GM23248 (cell line): ENCODE measurements at regions not wholly inside any gene's neighbourhood (a gene's known extent, or its start where the extent isn't known, plus 50 kb on each side); places are given as distances from the start of the nearest gene placed in this dataset.

Experiments used
- DNase-seq: peaks from one replicate; pipeline ENCODE4 v3.0.0-alpha.2; 2015
- H2AFZ ChIP-seq: fragments of 200-600 bp; sonication (generic); 2 replicates; pipeline ENCODE4 v1.6.1; 2016; ENCODE audit warnings: antibody characterized with exemption
- H3F3A ChIP-seq: fragments of 200-600 bp; sonication (generic); 2 replicates; pipeline ENCODE4 v1.6.1; 2016; ENCODE audit warnings: mild to moderate bottlenecking, antibody characterized with exemption, mixed run types; ENCODE audit not compliant: insufficient read depth
- H3K27ac ChIP-seq: fragments of 200-600 bp; sonication (generic); 2 replicates; pipeline ENCODE4 v1.5.1; 2016; ENCODE audit warnings: mild to moderate bottlenecking
- H3K27me3 ChIP-seq: fragments of 200-600 bp; sonication (generic); replicated peaks from 2 replicates; pipeline ENCODE4 v1.6.1; 2016; ENCODE audit warnings: mild to moderate bottlenecking; ENCODE audit not compliant: insufficient read depth
- H3K36me3 ChIP-seq: fragments of 200-600 bp; sonication (generic); 2 replicates; pipeline ENCODE4 v1.6.1; 2016; ENCODE audit warnings: low read depth, mild to moderate bottlenecking
- H3K4me1 ChIP-seq: fragments of 200-600 bp; sonication (generic); 2 replicates; pipeline ENCODE4 v1.6.1; 2016; ENCODE audit warnings: mild to moderate bottlenecking; ENCODE audit not compliant: insufficient read depth
- H3K4me2 ChIP-seq: fragments of 200-600 bp; sonication (generic); one replicate; pipeline ENCODE4 v1.6.1; 2016; ENCODE audit warnings: mild to moderate bottlenecking; ENCODE audit not compliant: unreplicated experiment
- H3K4me3 ChIP-seq: fragments of 200-600 bp; sonication (generic); 2 replicates; pipeline ENCODE4 v1.5.1; 2016; ENCODE audit warnings: mild to moderate bottlenecking
- H3K79me2 ChIP-seq: fragments of 200-600 bp; sonication (generic); 2 replicates; pipeline ENCODE4 v1.6.1; 2016; ENCODE audit warnings: mild to moderate bottlenecking; ENCODE audit not compliant: insufficient read depth
- H3K9ac ChIP-seq: fragments of 200-600 bp; sonication (generic); 2 replicates; pipeline ENCODE4 v1.6.1; 2016; ENCODE audit warnings: mild to moderate bottlenecking
- H3K9me2 ChIP-seq: fragments of 200-600 bp; sonication (generic); 2 replicates; pipeline ENCODE4 v1.6.1; 2016; ENCODE audit warnings: mixed run types, mild to moderate bottlenecking, moderate library complexity; ENCODE audit not compliant: insufficient read depth
- H3K9me3 ChIP-seq: fragments of 200-600 bp; sonication (generic); one replicate; pipeline ENCODE4 v1.6.1; 2017; ENCODE audit warnings: low read depth
- H4K20me1 ChIP-seq: fragments of 200-600 bp; sonication (generic); 2 replicates; pipeline ENCODE4 v1.6.0; 2016; ENCODE audit not compliant: insufficient read depth
- EZH2 ChIP-seq: fragments of 200-600 bp; sonication (generic); IDR thresholded peaks from 2 replicates; pipeline ENCODE4 v1.6.1; 2018; ENCODE audit warnings: antibody characterized with exemption, mild to moderate bottlenecking; ENCODE audit not compliant: insufficient read depth, poor library complexity, severe bottlenecking
- EZH2phosphoT487 ChIP-seq: fragments of 200-600 bp; sonication (generic); IDR thresholded peaks from 2 replicates; pipeline ENCODE4 v1.6.1; 2018; ENCODE audit warnings: antibody characterized with exemption, moderate library complexity, mild to moderate bottlenecking, low read depth; ENCODE audit not compliant: insufficient read depth
- WGBS, 2 experiments: methylation state at CpG; one replicate each; pipeline ENCODE4 v1.1.6; 2015 to 2017; ENCODE audit warnings: low lambda C conversion rate in 2 of 2, low coverage in 1 of 2; ENCODE audit errors: missing lambda C conversion rate in 2 of 2; 5-methylcytosine and 5-hydroxymethylcytosine counted together
- in situ Hi-C: fragments of 300-500 bp; cut with MboI; formaldehyde crosslinking; loops from 2 replicates; pipeline ENCODE4 v1.15.0; 2020

DNA sequence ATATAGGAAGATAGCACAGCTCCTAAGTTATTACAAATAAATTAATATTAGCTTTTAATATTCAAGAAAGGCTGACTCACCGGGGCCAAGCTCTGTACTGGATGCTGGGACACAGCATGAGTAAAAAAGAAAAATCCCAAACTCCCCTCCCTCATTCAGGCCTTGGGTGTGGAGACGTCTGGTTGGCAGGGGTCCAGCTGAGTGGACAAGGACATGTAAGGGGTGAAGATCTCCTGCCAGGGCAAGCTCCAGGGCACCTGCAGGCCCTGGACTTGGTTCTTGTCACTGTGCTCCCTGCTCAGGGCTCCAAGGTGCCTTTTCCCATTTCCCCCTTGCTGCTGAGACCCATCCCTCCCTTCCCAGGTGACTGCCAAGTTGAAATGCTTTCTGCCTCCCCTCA, 388.5 kb downstream of the ENC1 start:
- Histone ChIP-seq H3K4me1 (peaks cover 16% of the 10 kb centered on the region), H3K4me3 (no peak overlapping the region), H3K27ac (peak overlapping the region; percentile 85), H3K9me3 (no peaks in the 10 kb centered on the region), H3K9ac (no peak overlapping the region), H3K27me3 (no peaks in the 10 kb centered on the region; the same call in 1 of the 2 replicates), H3K9me2 (no peaks in the 10 kb centered on the region), H3K4me2 (peak overlapping the region; percentile 55), H3K79me2 (no peaks in the 10 kb centered on the region), H3F3A (peaks cover 20% of the 10 kb centered on the region), H3K36me3 (no peaks in the 10 kb centered on the region), H2AFZ (peak overlapping the region; percentile 64), H4K20me1 (no peaks in the 10 kb centered on the region)
- WGBS, 2 experiments, result 50 to 56% methylated on average over 2 of the region's 2 CpGs
- in situ Hi-C loops, result no loop called here
- TF ChIP-seq EZH2phosphoT487 (no peak), EZH2 (no peak)
- no peak for DNase-seq

- Histone ChIP-seq H3K4me2 (peak overlapping the region; percentile 55), H3K4me3 (peak overlapping the region; percentile 36), H3K9me2 (no peaks in the 10 kb centered on the region), H3K9me3 (no peaks in the 10 kb centered on the region), H3K79me2 (no peaks in the 10 kb centered on the region), H3K36me3 (no peaks in the 10 kb centered on the region), H4K20me1 (no peaks in the 10 kb centered on the region), H2AFZ (peak overlapping the region; percentile 64), H3K4me1 (peaks cover 16% of the 10 kb centered on the region), H3K9ac (peak overlapping the region; percentile 64), H3K27me3 (no peaks in the 10 kb centered on the region; the same call in 1 of the 2 replicates), H3F3A (peaks cover 20% of the 10 kb centered on the region), H3K27ac (peak overlapping the region; percentile 85)
- TF ChIP-seq EZH2 (no peak), EZH2phosphoT487 (no peak)
- WGBS, 2 experiments, result 8% methylated on average over 9 of the region's 9 CpGs
- in situ Hi-C loops, result no loop called here
- DNase-seq, result peak; percentile 96
Measured at GRCh38 chr5:74251141-74252035, 389.1 kb downstream of the ENC1 start.

DNA sequence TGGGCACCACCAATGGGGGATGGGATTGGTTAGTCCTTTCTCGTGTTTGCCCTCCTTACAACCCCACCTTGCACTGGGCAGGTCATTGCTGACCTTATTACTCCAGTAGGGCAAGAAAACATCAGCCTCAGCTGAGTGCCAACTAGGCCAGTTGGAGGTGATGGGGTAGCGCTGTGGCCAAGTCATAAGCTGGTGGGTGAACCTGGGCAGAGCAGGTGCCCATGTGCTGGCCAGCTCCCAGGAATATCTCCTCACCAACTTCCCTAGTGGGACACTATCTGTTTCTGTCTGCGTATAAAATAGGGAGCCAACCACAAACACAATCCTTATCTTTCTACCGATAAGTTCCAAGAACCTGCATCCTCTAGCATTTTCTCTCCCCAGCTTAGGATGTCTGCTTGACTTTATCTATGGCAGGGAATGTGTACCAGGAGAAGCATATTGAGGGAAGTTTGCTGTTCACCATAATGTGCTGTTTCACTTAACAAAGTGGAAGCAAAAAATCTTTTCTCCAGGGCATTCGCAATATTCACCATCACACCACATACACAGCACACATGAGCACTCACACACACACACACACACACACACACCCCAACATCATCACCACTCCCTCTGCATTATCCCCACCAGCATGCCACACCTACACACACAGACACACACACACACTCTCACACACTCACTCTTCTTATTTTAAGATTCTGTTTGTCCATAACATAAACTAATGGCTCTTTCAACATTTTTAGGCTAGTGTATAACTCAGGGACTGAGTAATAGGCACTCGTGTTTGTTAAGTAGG, 390.0 kb downstream of the ENC1 start:
- H3K27ac ChIP-seq, result peak overlapping the region; percentile 85
- no peaks in the 10 kb centered on the region for H3K9me2 ChIP-seq
- no peaks in the 10 kb centered on the region for H3K79me2 ChIP-seq
- H3K4me3 ChIP-seq, result no peak overlapping the region; the same call in 1 of the 2 replicates
- no peak for DNase-seq
- H3K36me3 ChIP-seq, result no peaks in the 10 kb centered on the region
- peak overlapping the region; percentile 64 for H2AFZ ChIP-seq
- TF ChIP-seq EZH2 (no peak), EZH2phosphoT487 (no peak)
- 80 to 81% methylated on average over 6 of the region's 6 CpGs for WGBS, 2 experiments
- H4K20me1 ChIP-seq, result no peaks in the 10 kb centered on the region
- in situ Hi-C loops, result no loop called here
- peak overlapping the region; percentile 64 for H3K9ac ChIP-seq
- no peaks in the 10 kb centered on the region for H3K27me3 ChIP-seq
- peak overlapping the region; percentile 55 for H3K4me2 ChIP-seq
- no peaks in the 10 kb centered on the region for H3K9me3 ChIP-seq
- peaks cover 20% of the 10 kb centered on the region for H3F3A ChIP-seq
- H3K4me1 ChIP-seq, result peaks cover 16% of the 10 kb centered on the region

DNA sequence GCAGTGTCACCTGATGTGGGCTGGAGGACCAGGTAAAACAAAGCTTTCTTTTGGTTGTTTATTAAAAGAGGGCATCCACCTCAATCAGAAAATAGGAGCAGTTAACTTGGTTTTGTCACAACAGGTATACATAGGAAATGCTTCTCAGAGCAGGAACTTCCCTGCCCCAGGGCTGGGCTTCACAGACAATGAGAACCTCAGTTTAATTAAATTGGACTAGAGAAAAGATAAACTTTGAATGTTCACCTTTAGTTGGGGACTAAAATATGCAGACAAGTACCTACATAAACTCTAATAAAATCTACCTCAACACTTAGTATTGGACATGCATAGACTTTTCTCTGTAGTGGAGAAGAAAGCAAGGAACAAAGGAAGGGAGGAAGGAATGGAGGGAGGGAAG, 392.0 kb downstream of the ENC1 start:
- Histone ChIP-seq H3K4me1 (peaks cover 16% of the 10 kb centered on the region), H3K79me2 (no peaks in the 10 kb centered on the region), H2AFZ (no peak overlapping the region), H4K20me1 (no peaks in the 10 kb centered on the region), H3K27me3 (no peaks in the 10 kb centered on the region), H3K9me3 (no peaks in the 10 kb centered on the region), H3F3A (peaks cover 20% of the 10 kb centered on the region), H3K9me2 (no peaks in the 10 kb centered on the region), H3K9ac (no peak overlapping the region), H3K4me2 (no peak overlapping the region), H3K36me3 (no peaks in the 10 kb centered on the region), H3K4me3 (no peak overlapping the region), H3K27ac (no peak overlapping the region)
- TF ChIP-seq EZH2 (no peak), EZH2phosphoT487 (no peak)
- in situ Hi-C loops, result no loop called here
- no peak for DNase-seq
